ENCODE measurements at regions not wholly inside any gene's neighbourhood (a gene's known extent, or its start where the extent isn't known, plus 50 kb on each side); places are given as distances from the start of the nearest gene placed in this dataset.

DNA sequence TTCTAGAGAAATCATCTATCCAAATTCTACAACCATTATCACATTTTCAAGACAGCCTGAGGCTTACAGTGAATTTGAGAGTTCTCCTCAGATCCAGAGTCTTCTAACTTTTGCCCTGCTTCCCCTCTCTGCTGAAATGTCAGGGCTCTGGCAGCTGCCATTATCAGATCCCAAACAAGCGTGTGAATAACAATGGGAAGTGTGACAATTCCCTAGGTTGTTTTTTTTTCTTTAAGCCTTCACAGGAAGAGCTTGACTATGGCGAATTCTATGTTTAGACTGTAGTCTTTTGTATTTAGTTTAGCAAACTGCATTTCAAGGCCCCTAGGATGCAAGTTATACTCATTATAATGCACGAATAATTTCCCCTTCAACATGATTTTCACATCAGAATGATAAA lies 61.3 kb upstream of the KDR start:
- TF ChIP-seq, protein P1, sequence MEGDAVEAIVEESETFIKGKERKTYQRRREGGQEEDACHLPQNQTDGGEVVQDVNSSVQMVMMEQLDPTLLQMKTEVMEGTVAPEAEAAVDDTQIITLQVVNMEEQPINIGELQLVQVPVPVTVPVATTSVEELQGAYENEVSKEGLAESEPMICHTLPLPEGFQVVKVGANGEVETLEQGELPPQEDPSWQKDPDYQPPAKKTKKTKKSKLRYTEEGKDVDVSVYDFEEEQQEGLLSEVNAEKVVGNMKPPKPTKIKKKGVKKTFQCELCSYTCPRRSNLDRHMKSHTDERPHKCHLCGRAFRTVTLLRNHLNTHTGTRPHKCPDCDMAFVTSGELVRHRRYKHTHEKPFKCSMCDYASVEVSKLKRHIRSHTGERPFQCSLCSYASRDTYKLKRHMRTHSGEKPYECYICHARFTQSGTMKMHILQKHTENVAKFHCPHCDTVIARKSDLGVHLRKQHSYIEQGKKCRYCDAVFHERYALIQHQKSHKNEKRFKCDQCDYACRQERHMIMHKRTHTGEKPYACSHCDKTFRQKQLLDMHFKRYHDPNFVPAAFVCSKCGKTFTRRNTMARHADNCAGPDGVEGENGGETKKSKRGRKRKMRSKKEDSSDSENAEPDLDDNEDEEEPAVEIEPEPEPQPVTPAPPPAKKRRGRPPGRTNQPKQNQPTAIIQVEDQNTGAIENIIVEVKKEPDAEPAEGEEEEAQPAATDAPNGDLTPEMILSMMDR (IDR thresholded peaks at IDR 0.05): no peak
- TF ChIP-seq POLR2AphosphoS5 (IDR thresholded peaks at IDR 0.05) (no peak), POLR2A (IDR thresholded peaks at IDR 0.05) (no peak)
